GM12874 (cell line): ENCODE measurements at regions not wholly inside any gene's neighbourhood (a gene's known extent, or its start where the extent isn't known, plus 50 kb on each side); places are given as distances from the start of the nearest gene placed in this dataset.

Experiments
- CTCF ChIP-seq: IDR thresholded peaks from 2 replicates; pipeline ENCODE4 v1.5.1; 2011; ENCODE audit warnings: low read depth, mild to moderate bottlenecking, control low read depth, low read length, moderate library complexity; ENCODE audit not compliant: insufficient read depth

DNA sequence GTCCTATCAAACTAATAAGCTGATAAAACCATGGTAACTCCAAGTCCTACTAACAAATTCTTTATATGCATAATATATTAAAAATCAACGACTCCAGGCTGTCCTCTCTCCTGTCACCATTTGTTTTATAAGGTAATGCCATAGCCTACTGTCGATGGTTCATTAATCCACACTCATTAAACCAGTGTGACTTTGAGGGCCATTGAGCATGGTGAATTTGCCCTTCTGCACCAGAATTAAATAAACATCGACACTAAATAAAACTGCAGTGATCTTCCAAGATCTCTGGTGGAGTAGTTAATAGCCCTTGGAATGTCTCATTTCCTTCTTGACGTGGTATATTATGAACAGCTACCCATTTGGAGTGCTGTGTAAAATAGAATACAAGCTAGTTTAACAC, 358.5 kb downstream of the CBLN4 start:
- TF ChIP-seq CTCF, result no peak

DNA sequence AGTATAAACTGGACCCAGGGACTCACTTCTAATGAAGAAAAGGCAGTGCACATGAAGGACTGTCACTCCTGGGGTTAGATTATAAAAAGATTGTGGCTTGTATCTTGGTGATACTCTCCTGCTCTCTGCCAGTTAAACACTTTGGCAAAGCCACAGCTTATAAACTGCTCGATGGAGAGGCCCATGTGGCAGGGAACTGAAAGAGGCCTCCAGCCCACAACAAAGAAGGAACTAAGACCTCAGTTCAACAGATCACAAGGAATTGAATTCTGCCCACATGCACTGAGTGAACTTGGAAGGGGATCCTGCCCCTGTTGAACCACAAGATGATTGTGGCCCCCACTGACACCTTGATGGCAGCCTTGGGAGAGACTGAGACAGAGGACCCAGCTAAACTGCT, 363.8 kb downstream of the CBLN4 start:
- TF ChIP-seq CTCF, result no peak

DNA sequence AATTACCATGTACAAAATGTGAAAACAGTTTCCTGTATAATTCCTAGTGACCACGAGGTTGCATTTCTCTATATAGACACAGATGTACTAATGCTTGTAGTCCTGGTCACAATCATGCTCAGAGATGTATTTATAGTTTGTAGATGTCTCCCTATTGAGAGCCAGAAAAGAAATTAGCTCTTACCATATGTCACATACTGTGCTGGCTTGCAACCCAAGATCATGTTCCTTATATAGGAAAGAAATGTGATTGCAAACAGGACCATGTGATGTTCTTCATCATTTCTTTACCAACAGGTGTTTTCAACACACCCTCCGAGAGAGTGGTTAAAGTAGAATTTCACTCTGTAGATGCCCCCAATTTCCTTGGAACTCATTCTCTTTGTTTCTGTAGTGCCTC, 369.4 kb downstream of the CBLN4 start:
- no peak for TF ChIP-seq CTCF

DNA sequence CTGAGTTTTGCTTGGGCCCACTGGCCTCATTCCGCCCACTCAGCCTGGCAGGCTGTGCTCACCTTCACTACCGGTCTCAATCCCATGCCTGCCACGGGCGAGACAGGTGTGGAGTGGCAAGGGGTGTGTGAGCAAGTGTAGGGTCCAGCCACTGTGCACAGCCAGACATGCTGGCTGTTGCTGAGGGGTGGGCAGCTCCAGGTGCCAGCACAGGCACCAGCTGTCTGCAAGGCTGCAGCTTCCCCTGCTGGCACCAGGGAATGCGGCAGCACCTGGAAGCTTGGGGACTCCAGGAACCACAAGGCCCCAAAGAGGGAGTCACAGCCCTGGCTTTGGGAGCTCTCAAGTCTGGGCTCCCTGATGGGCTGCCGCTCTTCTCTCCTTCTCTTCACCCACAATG, 372.7 kb downstream of the CBLN4 start:
- no peak for TF ChIP-seq CTCF

DNA sequence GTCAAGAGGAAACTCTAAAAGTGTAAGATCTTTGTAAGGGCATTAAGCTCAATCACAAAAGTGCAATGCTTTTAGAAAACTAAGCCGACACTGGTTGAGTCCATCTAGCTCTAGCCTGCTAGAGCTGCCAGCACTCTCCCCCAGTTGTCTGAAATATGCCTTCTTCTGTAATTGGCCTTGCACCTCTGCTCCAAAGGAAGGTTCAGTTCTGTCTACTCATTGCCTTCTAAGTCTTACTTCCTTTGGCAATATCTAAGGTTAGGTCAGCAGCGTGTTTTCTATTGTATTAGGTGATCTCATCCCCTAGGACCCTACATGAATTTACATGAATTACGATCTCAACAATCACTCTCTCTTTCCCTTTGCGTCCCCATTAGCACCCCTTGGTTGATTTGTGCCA, 378.6 kb downstream of the CBLN4 start:
- no peak for TF ChIP-seq CTCF

- no peak for TF ChIP-seq CTCF
Measured at GRCh38 chr20:55616367-55616766, 389.0 kb downstream of the CBLN4 start.

GRCh38 chr20:55615818-55616217, 389.5 kb downstream of the CBLN4 start:
- no peak for TF ChIP-seq CTCF
